ENCODE measurements at regions not wholly inside any gene's neighbourhood (a gene's known extent, or its start where the extent isn't known, plus 50 kb on each side); places are given as distances from the start of the nearest gene placed in this dataset.

- no peak overlapping the region for H3K4me3 ChIP-seq (ENCODE audit: low read depth, low read length)
- DNase-seq (ENCODE audit: low read depth) = no peak
- TF ChIP-seq CTCF (conservative IDR thresholded peaks at IDR 0.05; ENCODE audit: low read depth, low read length) = no peak
Measured at GRCh38 chr9:7899753-7900152, 100.2 kb upstream of the DMAC1 start.

- TF ChIP-seq CTCF (conservative IDR thresholded peaks at IDR 0.05; ENCODE audit: low read depth, low read length) = no peak
- DNase-seq (ENCODE audit: low read depth) = no peak
- H3K4me3 ChIP-seq (ENCODE audit: low read depth, low read length) = no peak overlapping the region
Measured at GRCh38 chr9:7894231-7894630, 94.7 kb upstream of the DMAC1 start.

GRCh38 chr9:7892975-7893374, 93.4 kb upstream of the DMAC1 start:
- H3K4me3 ChIP-seq (ENCODE audit: low read depth, low read length) = no peak overlapping the region
- TF ChIP-seq CTCF (conservative IDR thresholded peaks at IDR 0.05; ENCODE audit: low read depth, low read length) = no peak
- DNase-seq (ENCODE audit: low read depth) = no peak

- TF ChIP-seq CTCF (conservative IDR thresholded peaks at IDR 0.05; ENCODE audit: low read depth, low read length) = no peak
- DNase-seq (ENCODE audit: low read depth) = no peak
- H3K4me3 ChIP-seq (ENCODE audit: low read depth, low read length) = no peak overlapping the region
Measured at GRCh38 chr9:7879551-7880245, 80.1 kb upstream of the DMAC1 start.

GRCh38 chr9:7871977-7872730, 72.6 kb upstream of the DMAC1 start:
- TF ChIP-seq CTCF (conservative IDR thresholded peaks at IDR 0.05; ENCODE audit: low read depth, low read length) = no peak
- no peak overlapping the region for H3K4me3 ChIP-seq (ENCODE audit: low read depth, low read length)
- DNase-seq (ENCODE audit: low read depth) = no peak

- TF ChIP-seq CTCF (conservative IDR thresholded peaks at IDR 0.05; ENCODE audit: low read depth, low read length) = no peak
- DNase-seq (ENCODE audit: low read depth) = no peak
Measured at GRCh38 chr9:7869340-7869739, 69.8 kb upstream of the DMAC1 start.

GRCh38 chr9:7862170-7862569, 62.6 kb upstream of the DMAC1 start:
- DNase-seq (ENCODE audit: low read depth) = no peak
- no peak overlapping the region for H3K4me3 ChIP-seq (ENCODE audit: low read depth, low read length)
- TF ChIP-seq CTCF (conservative IDR thresholded peaks at IDR 0.05; ENCODE audit: low read depth, low read length) = no peak

More at GRCh38 chr9:7869340-7869739, 69.8 kb upstream of the DMAC1 start:
- H3K4me3 ChIP-seq (ENCODE audit: low read depth, low read length) = no peak overlapping the region

Data from choroid plexus epithelial cell (primary cell).